PC-3 (cell line): ENCODE measurements at regions not wholly inside any gene's neighbourhood (a gene's known extent, or its start where the extent isn't known, plus 50 kb on each side); places are given as distances from the start of the nearest gene placed in this dataset.

Source experiments
- ATAC-seq: fragments of 200-7000 bp; cut with Tn5 transposase; 2 replicates; pipeline ENCODE4 v1.9.1; 2020; ENCODE audit warnings: mild to moderate bottlenecking, moderate library complexity
- BruUV-seq: library from RNA; stranded (reverse); fragments of 400-500 nt; replicated peaks from 2 replicates; lab custom pipeline; 2021; lab: Mats Ljungman, UMichigan
- CTCF ChIA-PET: fragments of 300-600 bp; sonication (Branson Sonifier 250); formaldehyde crosslinking; loops from one replicate; lab custom pipeline; 2022; ENCODE audit warnings: antibody characterized with exemption; lab: Charles Lee
- POLR2A ChIA-PET: fragments of 300-600 bp; sonication (Branson Sonifier 250); formaldehyde crosslinking; loops from one replicate; lab custom pipeline; 2022; ENCODE audit warnings: antibody characterized with exemption; ENCODE audit not compliant: unreplicated experiment; lab: Charles Lee
- DNase-seq: peaks from one replicate; pipeline ENCODE4 v3.0.0-alpha.2; 2015
- H2AFZ ChIP-seq: fragments of 300-600 bp; sonication (generic); 2 replicates; pipeline ENCODE4 v1.6.0; 2016; ENCODE audit warnings: antibody characterized with exemption, low read length
- H3F3A ChIP-seq: fragments of 300-600 bp; sonication (generic); one replicate; pipeline ENCODE4 v1.6.0; 2017; ENCODE audit warnings: antibody characterized with exemption, low read length, control low read depth, mild to moderate bottlenecking; ENCODE audit not compliant: unreplicated experiment
- H3K27ac ChIP-seq: fragments of 300-600 bp; sonication (generic); 2 replicates; pipeline ENCODE4 v1.5.1; 2016; ENCODE audit warnings: mild to moderate bottlenecking, low read length
- H3K27me3 ChIP-seq: fragments of 300-600 bp; sonication (generic); 2 replicates; pipeline ENCODE4 v1.6.1; 2016; ENCODE audit warnings: low read length, mixed read lengths
- H3K36me3 ChIP-seq: fragments of 300-600 bp; sonication (generic); 2 replicates; pipeline ENCODE4 v1.6.1; 2016; ENCODE audit warnings: low read depth, mixed run types, low read length, mixed read lengths
- H3K4me1 ChIP-seq: fragments of 300-600 bp; sonication (generic); 2 replicates; pipeline ENCODE4 v1.5.1; 2016; ENCODE audit warnings: low read length; ENCODE audit not compliant: insufficient read depth
- H3K4me2 ChIP-seq: fragments of 300-600 bp; sonication (generic); 2 replicates; pipeline ENCODE4 v1.6.0; 2016; ENCODE audit warnings: low read length
- H3K4me3 ChIP-seq: fragments of 300-600 bp; sonication (generic); 2 replicates; pipeline ENCODE4 v1.5.1; 2016; ENCODE audit warnings: mild to moderate bottlenecking, low read length, mixed read lengths
- H3K79me2 ChIP-seq: fragments of 300-600 bp; sonication (generic); 2 replicates; pipeline ENCODE4 v1.6.1; 2017; ENCODE audit warnings: low read length, mixed read lengths
- H3K9ac ChIP-seq: fragments of 300-600 bp; sonication (generic); 2 replicates; pipeline ENCODE4 v1.6.0; 2016; ENCODE audit warnings: mild to moderate bottlenecking, low read length
- H3K9me2 ChIP-seq: fragments of 300-600 bp; sonication (generic); replicated peaks from 2 replicates; pipeline ENCODE4 v1.6.1; 2016; ENCODE audit warnings: mixed run types, low read length, mixed read lengths
- H3K9me3 ChIP-seq: fragments of 300-600 bp; sonication (generic); 2 replicates; pipeline ENCODE4 v1.6.1; 2016; ENCODE audit warnings: low read length, mixed read lengths
- H4K20me1 ChIP-seq: fragments of 300-600 bp; sonication (generic); 2 replicates; pipeline ENCODE4 v1.6.1; 2016; ENCODE audit warnings: low read length, mixed read lengths
- CTCF ChIP-seq: fragments of 300-600 bp; sonication (generic); conservative IDR thresholded peaks from 2 replicates; pipeline ENCODE4 v1.5.1; 2017; ENCODE audit warnings: antibody characterized with exemption, low read depth, mild to moderate bottlenecking, low read length
- EZH2 ChIP-seq: fragments of 300-600 bp; sonication (generic); IDR thresholded peaks from one replicate; pipeline ENCODE4 v1.6.1; 2017; ENCODE audit warnings: antibody characterized with exemption, mild to moderate bottlenecking, low read length; ENCODE audit not compliant: unreplicated experiment
- EZH2phosphoT487 ChIP-seq: fragments of 300-600 bp; sonication (generic); IDR thresholded peaks from 2 replicates; pipeline ENCODE4 v1.6.1; 2018; ENCODE audit warnings: mild to moderate bottlenecking, antibody characterized with exemption, low read length, borderline replicate concordance
- intact Hi-C: fragments of 100-400 bp; cut with micrococcal nuclease; formaldehyde crosslinking; loops from 2 replicates; pipeline ENCODE4 v1.9.0; 2023

GRCh38 chr18:76266236-76266991, 228.6 kb downstream of the ZNF516 start:
- H3K9ac ChIP-seq, result no peak overlapping the region

GRCh38 chr18:76265497-76266235, 229.4 kb downstream of the ZNF516 start:
- peaks cover 74% of the 10 kb centered on the region for H3K27me3 ChIP-seq
- H3K4me2 ChIP-seq, result peak overlapping the region; percentile 8; the same call in 1 of the 2 replicates
- H3K9me3 ChIP-seq, result no peaks in the 10 kb centered on the region
- no peaks in the 10 kb centered on the region for H3K36me3 ChIP-seq
- H3K4me1 ChIP-seq, result no peaks in the 10 kb centered on the region
- CTCF ChIA-PET, result no interaction called here
- H3K9me2 ChIP-seq, result no peaks in the 10 kb centered on the region
- BruUV-seq, result no TSS peak
- no peak overlapping the region for H2AFZ ChIP-seq
- no peak overlapping the region for H3K4me3 ChIP-seq
- POLR2A ChIA-PET, result no interaction called here
- H3F3A ChIP-seq, result no peaks in the 10 kb centered on the region
- H3K79me2 ChIP-seq, result no peaks in the 10 kb centered on the region
- H4K20me1 ChIP-seq, result no peaks in the 10 kb centered on the region
- intact Hi-C loops, result no loop called here
- no peak overlapping the region for H3K9ac ChIP-seq
- DNase-seq (no peak), ATAC-seq (no peak)
- TF ChIP-seq EZH2, result no peak
- TF ChIP-seq CTCF, result no peak
- no peak for TF ChIP-seq EZH2phosphoT487
- H3K27ac ChIP-seq, result no peak overlapping the region

More at GRCh38 chr18:76266236-76266991, 228.6 kb downstream of the ZNF516 start:
- Histone ChIP-seq H3K4me2 (peak overlapping the region; percentile 8; the same call in 1 of the 2 replicates), H3K27ac (no peak overlapping the region), H3K36me3 (no peaks in the 10 kb centered on the region), H2AFZ (no peak overlapping the region), H3K4me1 (no peaks in the 10 kb centered on the region), H3K27me3 (peaks cover 67% of the 10 kb centered on the region), H4K20me1 (no peaks in the 10 kb centered on the region), H3K4me3 (no peak overlapping the region), H3K9me2 (no peaks in the 10 kb centered on the region), H3K79me2 (no peaks in the 10 kb centered on the region), H3F3A (no peaks in the 10 kb centered on the region), H3K9me3 (no peaks in the 10 kb centered on the region)
- DNase-seq, result no peak
- ATAC-seq, result no peak
- BruUV-seq, result no TSS peak
- intact Hi-C loops, result no loop called here
- ChIA-PET POLR2A (no interaction called here), CTCF (no interaction called here)
- TF ChIP-seq CTCF (no peak), EZH2phosphoT487 (no peak), EZH2 (no peak)

- no peak overlapping the region for H2AFZ ChIP-seq
- no peak overlapping the region for H3K4me3 ChIP-seq
- intact Hi-C loops, result no loop called here
- no peaks in the 10 kb centered on the region for H3F3A ChIP-seq
- ChIA-PET CTCF (no interaction called here), POLR2A (no interaction called here)
- ATAC-seq (no peak), DNase-seq (no peak)
- no peaks in the 10 kb centered on the region for H3K9me3 ChIP-seq
- no peaks in the 10 kb centered on the region for H3K36me3 ChIP-seq
- BruUV-seq, result no TSS peak
- H3K4me1 ChIP-seq, result no peaks in the 10 kb centered on the region
- no peaks in the 10 kb centered on the region for H3K9me2 ChIP-seq
- TF ChIP-seq EZH2 (no peak), CTCF (no peak), EZH2phosphoT487 (no peak)
- no peaks in the 10 kb centered on the region for H3K79me2 ChIP-seq
- H3K27ac ChIP-seq, result no peak overlapping the region
- H3K9ac ChIP-seq, result no peak overlapping the region
- H4K20me1 ChIP-seq, result no peaks in the 10 kb centered on the region
- peaks cover 74% of the 10 kb centered on the region for H3K27me3 ChIP-seq
- no peak overlapping the region for H3K4me2 ChIP-seq
Observed at GRCh38 chr18:76264876-76265250, 230.2 kb downstream of the ZNF516 start.
